GM12873 (cell line): ENCODE measurements at regions not wholly inside any gene's neighbourhood (a gene's known extent, or its start where the extent isn't known, plus 50 kb on each side); places are given as distances from the start of the nearest gene placed in this dataset.

Experiments used
- TF ChIP-seq, protein P1 (sequence below): IDR thresholded peaks from 2 replicates; pipeline ENCODE4 v1.5.1; 2012; ENCODE audit warnings: low read depth, mild to moderate bottlenecking, moderate library complexity, low read length, control low read depth; ENCODE audit not compliant: insufficient read depth; ENCODE audit errors: missing control alignments

DNA sequence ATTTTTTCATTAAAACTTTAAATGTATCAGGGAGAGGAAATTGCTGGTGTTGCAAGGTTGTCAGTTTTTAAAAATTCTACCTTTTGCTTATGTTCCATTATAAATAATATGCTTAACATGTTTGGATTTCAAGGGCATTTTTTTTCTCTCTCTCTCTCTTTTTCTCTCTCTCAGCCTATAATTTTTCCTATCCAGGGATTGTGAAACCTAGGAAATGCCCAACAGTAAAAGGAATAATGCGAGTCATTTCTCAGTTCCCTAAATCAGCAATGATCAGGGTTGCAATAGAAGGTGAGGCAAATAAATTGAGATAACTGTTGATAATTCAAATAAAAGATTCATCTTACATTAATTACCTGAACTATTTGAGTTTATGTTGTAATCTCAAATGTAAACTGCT, 53.2 kb upstream of the IFNGR1 start:
- TF ChIP-seq, protein P1, sequence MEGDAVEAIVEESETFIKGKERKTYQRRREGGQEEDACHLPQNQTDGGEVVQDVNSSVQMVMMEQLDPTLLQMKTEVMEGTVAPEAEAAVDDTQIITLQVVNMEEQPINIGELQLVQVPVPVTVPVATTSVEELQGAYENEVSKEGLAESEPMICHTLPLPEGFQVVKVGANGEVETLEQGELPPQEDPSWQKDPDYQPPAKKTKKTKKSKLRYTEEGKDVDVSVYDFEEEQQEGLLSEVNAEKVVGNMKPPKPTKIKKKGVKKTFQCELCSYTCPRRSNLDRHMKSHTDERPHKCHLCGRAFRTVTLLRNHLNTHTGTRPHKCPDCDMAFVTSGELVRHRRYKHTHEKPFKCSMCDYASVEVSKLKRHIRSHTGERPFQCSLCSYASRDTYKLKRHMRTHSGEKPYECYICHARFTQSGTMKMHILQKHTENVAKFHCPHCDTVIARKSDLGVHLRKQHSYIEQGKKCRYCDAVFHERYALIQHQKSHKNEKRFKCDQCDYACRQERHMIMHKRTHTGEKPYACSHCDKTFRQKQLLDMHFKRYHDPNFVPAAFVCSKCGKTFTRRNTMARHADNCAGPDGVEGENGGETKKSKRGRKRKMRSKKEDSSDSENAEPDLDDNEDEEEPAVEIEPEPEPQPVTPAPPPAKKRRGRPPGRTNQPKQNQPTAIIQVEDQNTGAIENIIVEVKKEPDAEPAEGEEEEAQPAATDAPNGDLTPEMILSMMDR = no peak

DNA sequence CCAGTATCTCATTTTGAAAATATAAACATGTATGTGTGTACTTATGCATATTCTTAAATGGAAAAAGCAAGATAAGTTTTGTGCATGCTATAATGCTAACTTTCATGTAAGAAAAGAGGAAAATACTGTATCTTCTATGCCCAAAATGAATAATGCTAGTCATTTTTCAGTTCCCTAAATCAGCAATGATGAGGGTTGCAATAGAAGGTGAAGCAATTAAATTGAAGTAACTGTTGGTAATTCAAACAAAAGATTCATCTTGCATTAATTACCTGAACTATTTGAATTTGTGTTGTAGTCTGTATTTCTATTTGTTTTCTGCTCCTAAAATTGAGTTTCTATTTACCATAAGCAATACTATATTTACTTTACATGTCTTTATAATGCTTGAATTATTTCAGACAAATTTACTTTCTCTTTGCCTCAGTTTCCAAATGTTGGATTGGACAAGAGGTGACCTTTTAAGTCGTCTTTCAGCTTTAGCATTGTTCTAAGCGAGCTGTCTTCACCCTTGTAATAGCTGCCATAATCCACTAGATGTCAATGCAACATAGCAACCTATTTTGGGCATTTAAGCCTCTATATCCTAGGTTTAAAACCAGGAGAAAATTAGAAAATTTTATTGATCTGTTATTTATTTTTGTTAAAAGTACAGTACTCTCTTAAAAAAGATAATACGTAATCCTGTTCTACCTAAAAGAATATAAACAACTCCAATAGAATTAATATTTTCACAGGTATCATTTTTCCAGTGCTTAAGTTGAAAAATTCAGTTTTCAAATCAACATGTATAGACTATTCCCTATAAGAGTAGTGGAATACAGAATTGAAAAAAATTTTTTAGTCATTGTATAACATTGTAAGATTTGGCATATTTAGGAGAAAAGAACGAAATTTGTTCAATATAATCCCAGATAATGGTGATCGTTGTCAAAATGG, 52.3 kb upstream of the IFNGR1 start:
- TF ChIP-seq, protein P1 = peak; percentile 84

DNA sequence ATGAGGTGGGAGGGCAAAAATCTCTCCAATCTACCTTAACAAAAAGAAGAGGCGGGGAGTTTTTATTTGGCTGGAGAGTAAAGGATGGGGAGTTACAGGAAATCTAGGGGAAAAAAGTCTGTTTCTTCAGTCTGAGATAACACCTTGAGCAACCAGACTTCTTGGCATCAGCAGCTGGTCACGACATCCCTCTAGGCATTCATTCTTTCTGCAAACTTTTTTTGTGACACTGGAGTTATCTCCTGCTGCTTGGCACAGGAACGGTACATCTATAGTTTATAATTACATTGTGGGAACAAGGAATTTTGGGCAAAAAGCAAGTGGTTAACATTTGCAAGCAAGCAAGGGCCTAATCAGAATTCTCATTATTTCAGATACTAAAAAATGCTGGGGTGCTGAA, 50.6 kb upstream of the IFNGR1 start:
- TF ChIP-seq, protein P1 = no peak

DNA sequence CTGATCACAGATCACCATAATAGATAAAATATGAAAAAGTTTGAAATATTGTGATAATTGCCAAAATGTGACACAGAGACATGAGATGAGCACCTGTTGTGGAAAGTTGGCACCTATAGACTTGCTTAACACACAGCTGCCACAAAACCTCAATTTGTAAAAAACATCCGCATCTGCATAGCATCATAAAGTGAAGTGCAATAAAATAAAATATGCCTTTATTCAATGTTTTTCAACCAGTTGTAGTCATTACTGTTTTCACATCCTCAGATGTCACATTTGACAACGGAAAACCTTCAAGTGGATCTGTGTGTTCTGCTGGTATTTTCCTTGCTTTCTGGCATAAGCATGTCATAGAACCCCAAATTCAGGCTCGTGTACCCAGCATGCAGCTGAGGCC, 50.2 kb upstream of the IFNGR1 start:
- TF ChIP-seq, protein P1 = no peak
